Stimulated activated memory B cell treated with anti-CD40 and anti-IgM and Interleukin-4, amounts not matched to agents 10 μg/mL and 1 μg/mL and 100 μg/mL, for 72 hours (primary cell): ENCODE measurements at regions not wholly inside any gene's neighbourhood (a gene's known extent, or its start where the extent isn't known, plus 50 kb on each side); places are given as distances from the start of the nearest gene placed in this dataset.

Experiments used
- ATAC-seq: fragments of 150-1000 bp; cut with Tn5 transposase; 2 replicates; pipeline ENCODE4 v1.10.0; 2021
- H3K27ac Mint-ChIP-seq: one replicate; pipeline ENCODE4 v1.8.0; 2022; ENCODE audit warnings: mild to moderate bottlenecking, mixed read lengths
- H3K27me3 Mint-ChIP-seq: one replicate; pipeline ENCODE4 v1.8.0; 2022; ENCODE audit warnings: mixed read lengths
- H3K36me3 Mint-ChIP-seq: one replicate; pipeline ENCODE4 v1.8.0; 2022; ENCODE audit warnings: mixed read lengths
- H3K4me1 Mint-ChIP-seq: one replicate; pipeline ENCODE4 v1.8.0; 2022; ENCODE audit warnings: mixed read lengths
- H3K4me3 Mint-ChIP-seq: one replicate; pipeline ENCODE4 v1.8.0; 2022; ENCODE audit warnings: mild to moderate bottlenecking, moderate library complexity, mixed read lengths
- H3K9me3 Mint-ChIP-seq: one replicate; pipeline ENCODE4 v1.8.0; 2022; ENCODE audit warnings: mixed read lengths

- H3K27me3 Mint-ChIP-seq = no peaks in the 10 kb centered on the region
- ATAC-seq = no peak
- H3K36me3 Mint-ChIP-seq = no peaks in the 10 kb centered on the region
Observed at GRCh38 chr2:120785228-120785966, 49.7 kb downstream of the GLI2 start.

DNA sequence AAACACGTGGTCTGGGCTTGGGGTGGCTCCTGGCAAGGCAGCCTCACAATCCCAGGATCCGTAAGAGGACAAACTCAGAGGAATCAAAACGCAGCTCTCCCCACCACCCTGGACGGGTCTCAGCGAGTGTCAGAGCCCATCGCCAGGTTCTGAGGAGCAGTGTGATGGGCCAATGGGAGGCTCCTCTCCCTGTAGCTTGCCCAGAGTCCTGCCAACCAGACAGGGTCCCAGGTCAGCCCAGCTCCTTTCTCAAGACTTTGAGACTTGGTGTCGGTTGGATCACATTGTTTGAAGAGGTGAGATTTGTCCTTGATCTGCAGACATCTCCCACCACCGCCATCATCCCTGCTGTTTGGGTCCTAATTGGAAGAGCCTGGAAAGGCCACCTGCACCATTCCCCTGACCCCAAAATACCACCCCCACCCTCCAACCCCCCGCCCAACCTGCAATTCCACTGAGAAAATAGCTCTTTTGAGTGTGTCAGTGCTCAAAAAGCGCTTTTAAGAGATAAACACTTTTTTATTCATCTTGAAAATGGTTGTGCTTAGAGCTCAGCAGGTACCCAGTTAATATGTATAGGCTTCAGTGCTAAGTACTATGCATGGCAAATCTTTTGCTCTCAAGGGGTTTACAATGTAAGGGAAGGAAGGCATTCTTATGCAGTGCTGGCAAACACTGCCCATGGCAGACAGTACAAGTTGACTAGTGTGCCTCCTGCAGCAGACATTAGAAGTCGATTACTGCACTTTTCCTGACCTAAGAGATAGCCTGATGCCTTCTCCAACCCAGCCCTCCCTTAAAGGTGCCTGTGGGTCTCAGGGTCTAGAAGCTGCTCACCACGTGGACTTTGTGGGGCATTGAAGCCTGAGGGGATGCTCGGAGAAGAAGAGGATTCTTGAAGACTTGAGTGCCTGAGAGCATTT lies 50.6 kb downstream of the GLI2 start:
- no peaks in the 10 kb centered on the region for H3K27me3 Mint-ChIP-seq
- no peaks in the 10 kb centered on the region for H3K36me3 Mint-ChIP-seq
- no peaks in the 10 kb centered on the region for H3K9me3 Mint-ChIP-seq
- ATAC-seq = no peak
- H3K27ac Mint-ChIP-seq = no peak overlapping the region
- no peak overlapping the region for H3K4me3 Mint-ChIP-seq
- peaks cover 5% of the 10 kb centered on the region for H3K4me1 Mint-ChIP-seq

More at GRCh38 chr2:120785228-120785966, 49.7 kb downstream of the GLI2 start:
- Mint-ChIP-seq H3K4me3 (no peak overlapping the region), H3K4me1 (peaks cover 5% of the 10 kb centered on the region), H3K27ac (no peak overlapping the region), H3K9me3 (no peaks in the 10 kb centered on the region)

- Mint-ChIP-seq H3K27me3 (no peaks in the 10 kb centered on the region), H3K4me1 (peaks cover 5% of the 10 kb centered on the region), H3K27ac (no peak overlapping the region), H3K4me3 (no peak overlapping the region), H3K9me3 (no peaks in the 10 kb centered on the region), H3K36me3 (no peaks in the 10 kb centered on the region)
- no peak for ATAC-seq
Observed at GRCh38 chr2:120787111-120787821, 51.6 kb downstream of the GLI2 start.

DNA sequence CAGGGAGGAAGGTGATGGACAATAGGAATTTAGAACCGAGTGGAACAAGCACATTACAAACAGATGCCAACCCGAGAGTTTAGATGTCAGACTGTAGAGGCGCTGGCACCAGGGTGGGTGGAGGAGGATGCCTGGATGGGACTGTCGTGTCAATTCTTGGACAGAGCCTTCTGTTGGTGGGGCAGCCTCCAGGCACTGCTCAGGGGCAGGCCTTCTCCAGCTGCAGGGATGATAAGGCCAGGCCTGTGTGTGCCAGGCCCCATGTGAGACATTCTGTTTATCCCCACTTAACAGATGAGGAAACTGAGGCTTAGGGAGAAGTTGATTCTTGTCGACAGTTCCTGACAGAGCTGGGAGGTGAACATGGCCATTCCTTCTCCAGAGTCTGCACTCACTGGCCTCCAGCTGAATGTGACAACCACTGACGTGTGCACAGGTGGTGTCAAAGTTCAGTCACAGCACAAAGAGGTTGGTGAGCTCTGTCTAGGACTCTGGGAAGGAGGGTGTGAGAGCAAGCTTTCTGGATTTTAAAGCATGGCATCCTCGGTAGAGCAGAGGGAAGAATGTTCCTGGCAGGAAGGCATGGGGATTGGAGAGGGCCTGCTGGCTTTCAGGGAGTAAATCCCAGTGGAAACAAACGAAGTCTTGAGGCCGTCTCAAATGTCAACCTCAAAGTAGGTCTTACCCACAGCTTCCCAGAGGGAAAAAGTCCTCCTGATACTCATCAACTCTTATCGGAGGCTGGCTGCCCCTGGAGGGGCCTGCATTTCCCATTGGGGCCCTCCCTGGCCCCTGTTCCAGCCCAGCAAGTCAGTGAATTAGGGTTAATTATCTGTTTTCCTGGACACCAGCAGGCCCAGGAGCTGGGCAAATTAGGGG lies 52.4 kb downstream of the GLI2 start:
- Mint-ChIP-seq H3K27me3 (no peaks in the 10 kb centered on the region), H3K36me3 (no peaks in the 10 kb centered on the region)

DNA sequence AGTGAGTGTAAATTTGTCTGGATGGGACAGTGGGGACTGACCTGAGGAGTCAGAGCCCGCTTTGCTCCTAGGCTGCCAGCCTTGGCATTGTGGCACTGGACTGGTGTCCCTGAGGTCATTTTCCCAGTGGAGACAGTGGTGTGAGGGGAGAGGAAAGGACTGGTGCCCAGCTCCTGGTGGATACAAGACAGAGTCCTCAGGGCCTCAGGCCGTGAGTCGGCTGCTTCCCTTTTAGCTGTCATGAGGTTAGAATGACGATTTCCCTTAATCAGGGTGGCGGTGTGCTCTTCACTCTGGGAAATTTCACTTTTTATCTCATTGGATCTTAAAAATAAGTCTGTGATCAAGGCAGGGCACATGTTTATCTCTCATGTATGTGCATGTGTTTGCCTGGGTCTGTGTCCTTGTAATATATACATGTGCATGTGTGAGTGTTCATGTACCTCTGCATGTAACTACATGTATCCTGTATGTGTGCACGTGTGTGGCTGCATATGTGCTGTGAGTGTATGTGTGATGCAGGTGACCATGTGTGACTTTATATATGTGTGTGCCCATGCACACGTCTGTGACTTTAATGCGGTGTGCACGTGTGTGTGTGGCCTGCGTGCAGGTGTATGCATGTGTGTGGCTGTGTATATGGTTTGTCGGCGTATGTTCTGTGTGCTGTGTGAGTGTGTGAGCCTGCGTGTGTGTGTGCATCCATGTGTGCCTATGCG lies 55.7 kb downstream of the GLI2 start:
- Mint-ChIP-seq H3K9me3 (no peaks in the 10 kb centered on the region), H3K4me1 (no peaks in the 10 kb centered on the region), H3K36me3 (no peaks in the 10 kb centered on the region), H3K27me3 (no peaks in the 10 kb centered on the region), H3K27ac (no peak overlapping the region), H3K4me3 (no peak overlapping the region)
- no peak for ATAC-seq

More for the DNA sequence above, 52.4 kb downstream of the GLI2 start:
- Mint-ChIP-seq H3K4me3 (no peak overlapping the region), H3K27ac (no peak overlapping the region), H3K4me1 (peaks cover 4% of the 10 kb centered on the region), H3K9me3 (no peaks in the 10 kb centered on the region)
- ATAC-seq = no peak

GRCh38 chr2:120791962-120792297 lies 56.3 kb downstream of the GLI2 start:
- H3K27ac Mint-ChIP-seq = no peak overlapping the region
- no peaks in the 10 kb centered on the region for H3K4me1 Mint-ChIP-seq
- no peak for ATAC-seq
- H3K27me3 Mint-ChIP-seq = no peaks in the 10 kb centered on the region
- H3K4me3 Mint-ChIP-seq = no peak overlapping the region
- H3K9me3 Mint-ChIP-seq = no peaks in the 10 kb centered on the region
- no peaks in the 10 kb centered on the region for H3K36me3 Mint-ChIP-seq

- Mint-ChIP-seq H3K36me3 (no peaks in the 10 kb centered on the region), H3K27me3 (no peaks in the 10 kb centered on the region), H3K9me3 (no peaks in the 10 kb centered on the region), H3K4me1 (no peaks in the 10 kb centered on the region), H3K4me3 (no peak overlapping the region), H3K27ac (no peak overlapping the region)
- no peak for ATAC-seq
Observed at GRCh38 chr2:120793682-120794403, 58.2 kb downstream of the GLI2 start.

GRCh38 chr2:120794716-120795115 lies 59.0 kb downstream of the GLI2 start:
- H3K9me3 Mint-ChIP-seq = no peaks in the 10 kb centered on the region
- no peaks in the 10 kb centered on the region for H3K36me3 Mint-ChIP-seq
- no peaks in the 10 kb centered on the region for H3K27me3 Mint-ChIP-seq
- ATAC-seq = no peak
- H3K4me1 Mint-ChIP-seq = no peaks in the 10 kb centered on the region
- H3K4me3 Mint-ChIP-seq = no peak overlapping the region
- H3K27ac Mint-ChIP-seq = no peak overlapping the region

- Mint-ChIP-seq H3K4me1 (no peaks in the 10 kb centered on the region), H3K36me3 (no peaks in the 10 kb centered on the region), H3K4me3 (no peak overlapping the region), H3K27ac (no peak overlapping the region), H3K9me3 (no peaks in the 10 kb centered on the region), H3K27me3 (no peaks in the 10 kb centered on the region)
- no peak for ATAC-seq
Observed at GRCh38 chr2:120796094-120796493, 60.4 kb downstream of the GLI2 start.

DNA sequence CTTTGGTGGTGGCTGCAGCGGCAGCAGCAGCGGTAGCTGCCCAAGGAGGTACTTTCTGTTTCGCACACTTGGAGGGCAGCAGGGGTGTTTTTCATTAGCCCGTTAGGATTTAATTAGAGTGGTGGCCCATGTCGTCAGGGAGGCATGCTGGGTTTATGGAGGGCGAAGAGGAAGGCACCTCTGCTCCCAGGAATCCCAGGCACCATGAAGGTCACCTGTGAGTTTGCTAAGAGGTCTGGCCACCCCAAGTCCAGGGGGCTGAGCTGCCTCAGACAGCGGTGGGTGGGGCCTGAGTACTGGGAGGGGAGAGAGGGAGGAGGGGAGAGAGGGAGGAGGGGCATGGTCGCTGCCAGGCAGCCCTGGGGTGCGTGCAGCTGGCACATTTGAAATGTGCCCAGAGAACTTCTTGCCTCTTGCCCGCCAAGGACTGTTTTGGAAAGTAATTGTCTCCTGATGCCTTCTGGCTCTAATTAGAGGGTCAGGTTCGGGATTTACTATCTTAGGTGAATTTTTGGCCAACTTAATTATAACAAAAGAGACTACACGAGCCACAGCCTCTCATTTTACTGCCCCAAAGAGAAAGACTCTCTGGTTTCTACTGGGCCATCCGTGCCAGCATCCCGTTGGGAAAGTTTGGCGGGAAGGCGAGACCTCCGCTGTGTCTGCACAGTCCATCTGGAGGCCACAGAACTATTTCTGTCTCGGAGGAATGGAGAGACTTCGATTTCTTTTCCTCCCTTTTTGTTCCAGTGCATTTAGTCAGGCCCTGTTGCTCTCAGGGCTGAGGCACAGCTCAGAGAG lies 62.0 kb downstream of the GLI2 start:
- Mint-ChIP-seq H3K9me3 (no peaks in the 10 kb centered on the region), H3K4me3 (no peak overlapping the region), H3K27ac (no peak overlapping the region), H3K4me1 (no peaks in the 10 kb centered on the region), H3K36me3 (no peaks in the 10 kb centered on the region), H3K27me3 (no peaks in the 10 kb centered on the region)
- ATAC-seq = no peak

GRCh38 chr2:120798567-120799247 lies 63.0 kb downstream of the GLI2 start:
- no peak overlapping the region for H3K27ac Mint-ChIP-seq
- no peak overlapping the region for H3K4me3 Mint-ChIP-seq
- no peak for ATAC-seq
- no peaks in the 10 kb centered on the region for H3K27me3 Mint-ChIP-seq
- no peaks in the 10 kb centered on the region for H3K4me1 Mint-ChIP-seq
- H3K36me3 Mint-ChIP-seq = no peaks in the 10 kb centered on the region
- no peaks in the 10 kb centered on the region for H3K9me3 Mint-ChIP-seq

DNA sequence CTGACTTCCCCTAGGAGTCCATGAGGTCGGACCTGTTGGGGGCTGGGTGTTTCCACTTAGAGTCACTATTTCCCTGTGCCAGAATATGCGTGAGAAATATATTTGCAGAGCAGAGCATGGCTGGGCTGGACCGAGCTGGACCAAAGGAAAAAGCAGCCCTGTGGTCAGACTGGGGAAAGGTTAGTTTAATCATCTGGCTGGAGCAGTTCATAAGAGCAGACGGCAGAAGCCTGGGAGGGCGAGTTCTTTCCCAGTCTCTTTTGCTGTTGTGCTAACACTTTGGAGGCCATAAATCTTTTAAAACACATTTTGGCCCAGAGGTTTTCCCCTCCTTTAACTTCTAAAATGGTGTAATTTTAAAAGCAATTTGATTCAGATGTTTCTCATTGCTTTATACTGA lies 66.5 kb downstream of the GLI2 start:
- H3K36me3 Mint-ChIP-seq = no peaks in the 10 kb centered on the region
- peaks cover 12% of the 10 kb centered on the region for H3K27me3 Mint-ChIP-seq
- no peaks in the 10 kb centered on the region for H3K4me1 Mint-ChIP-seq
- H3K27ac Mint-ChIP-seq = no peak overlapping the region
- H3K9me3 Mint-ChIP-seq = no peaks in the 10 kb centered on the region
- no peak overlapping the region for H3K4me3 Mint-ChIP-seq
- no peak for ATAC-seq
